H1 (cell line): ENCODE measurements at regions not wholly inside any gene's neighbourhood (a gene's known extent, or its start where the extent isn't known, plus 50 kb on each side); places are given as distances from the start of the nearest gene placed in this dataset.

Source experiments
- BACH1 ChIP-seq: IDR thresholded peaks from 2 replicates; pipeline ENCODE4 v1.6.1; 2012; ENCODE audit warnings: low read length, improper control_type of control experiment
- CBX5 ChIP-seq: fragments of 300-800, 300-1000 bp; sonication (generic); IDR thresholded peaks from 2 replicates; pipeline ENCODE4 v1.7.1; 2016; ENCODE audit warnings: antibody characterized with exemption, low read length, low read depth
- CBX8 ChIP-seq: fragments of 300-800, 300-1000 bp; sonication (generic); IDR thresholded peaks from 2 replicates; pipeline ENCODE4 v1.7.1; 2016; ENCODE audit warnings: low read depth, low read length, borderline replicate concordance
- PHF8 ChIP-seq: fragments of 200-600 bp; sonication (generic); conservative IDR thresholded peaks from 2 replicates; pipeline ENCODE4 v1.7.1; 2012; ENCODE audit warnings: low read depth, mild to moderate bottlenecking, inconsistent platforms, low read length, moderate library complexity
- RAD21 ChIP-seq, 2 experiments: IDR thresholded peaks in 1 of 2; conservative IDR thresholded peaks in 1 of 2; 2 replicates each; pipeline ENCODE4 v1.6.1; 2011; ENCODE audit warnings: low read depth in 2 of 2, low read length in 2 of 2, improper control_type of control experiment in 1 of 2, inconsistent platforms in 1 of 2, mild to moderate bottlenecking in 1 of 2, moderate library complexity in 1 of 2
- SP2 ChIP-seq: IDR thresholded peaks from 2 replicates; pipeline ENCODE4 v1.6.1; 2012; ENCODE audit warnings: mild to moderate bottlenecking, low read length, inconsistent platforms
- TEAD4 ChIP-seq: IDR thresholded peaks from 2 replicates; pipeline ENCODE4 v1.6.1; 2012; ENCODE audit warnings: low read depth, low read length, inconsistent platforms, mixed read lengths
- TF ChIP-seq, protein P1 (sequence below): fragments of 300-600 bp; sonication (generic); IDR thresholded peaks from 2 replicates; pipeline ENCODE4 v1.7.1; 2012; ENCODE audit warnings: low read length, moderate library complexity, mild to moderate bottlenecking, inconsistent platforms; ENCODE audit not compliant: insufficient replicate concordance
- TF ChIP-seq, protein P2 (sequence below), 3 experiments: IDR thresholded peaks; 1 replicate in 2 of 3; 2 replicates in 1 of 3; pipeline versions ENCODE4 v1.5.1 to v1.6.1; 2011; ENCODE audit warnings: low read length in 3 of 3, mild to moderate bottlenecking in 3 of 3, inconsistent platforms in 2 of 3, low read depth in 1 of 3, moderate library complexity in 1 of 3; ENCODE audit not compliant: insufficient read depth in 1 of 3; ENCODE audit errors: control extremely low read depth in 1 of 3

DNA sequence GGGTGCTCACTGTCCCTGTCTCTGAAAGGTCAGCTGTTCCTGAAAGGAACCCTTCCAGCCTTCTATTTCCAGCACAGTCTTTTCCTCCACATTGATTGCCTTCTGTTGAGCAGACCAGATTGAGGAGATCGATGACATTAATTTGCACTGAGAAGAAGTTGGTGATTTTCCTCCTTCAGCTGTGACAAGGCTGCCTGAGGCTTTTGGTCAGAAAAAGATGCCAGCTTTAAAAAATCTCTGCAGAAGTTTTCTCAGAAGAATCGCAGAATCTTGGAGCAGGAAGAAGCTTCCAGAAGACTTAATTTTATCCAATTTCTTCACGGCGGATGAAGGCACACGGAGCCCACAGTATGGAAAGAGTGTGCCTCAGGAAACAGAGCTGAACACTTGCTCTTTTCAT lies 112.8 kb downstream of the FAM43A start (continued):
- TF ChIP-seq, protein P1, sequence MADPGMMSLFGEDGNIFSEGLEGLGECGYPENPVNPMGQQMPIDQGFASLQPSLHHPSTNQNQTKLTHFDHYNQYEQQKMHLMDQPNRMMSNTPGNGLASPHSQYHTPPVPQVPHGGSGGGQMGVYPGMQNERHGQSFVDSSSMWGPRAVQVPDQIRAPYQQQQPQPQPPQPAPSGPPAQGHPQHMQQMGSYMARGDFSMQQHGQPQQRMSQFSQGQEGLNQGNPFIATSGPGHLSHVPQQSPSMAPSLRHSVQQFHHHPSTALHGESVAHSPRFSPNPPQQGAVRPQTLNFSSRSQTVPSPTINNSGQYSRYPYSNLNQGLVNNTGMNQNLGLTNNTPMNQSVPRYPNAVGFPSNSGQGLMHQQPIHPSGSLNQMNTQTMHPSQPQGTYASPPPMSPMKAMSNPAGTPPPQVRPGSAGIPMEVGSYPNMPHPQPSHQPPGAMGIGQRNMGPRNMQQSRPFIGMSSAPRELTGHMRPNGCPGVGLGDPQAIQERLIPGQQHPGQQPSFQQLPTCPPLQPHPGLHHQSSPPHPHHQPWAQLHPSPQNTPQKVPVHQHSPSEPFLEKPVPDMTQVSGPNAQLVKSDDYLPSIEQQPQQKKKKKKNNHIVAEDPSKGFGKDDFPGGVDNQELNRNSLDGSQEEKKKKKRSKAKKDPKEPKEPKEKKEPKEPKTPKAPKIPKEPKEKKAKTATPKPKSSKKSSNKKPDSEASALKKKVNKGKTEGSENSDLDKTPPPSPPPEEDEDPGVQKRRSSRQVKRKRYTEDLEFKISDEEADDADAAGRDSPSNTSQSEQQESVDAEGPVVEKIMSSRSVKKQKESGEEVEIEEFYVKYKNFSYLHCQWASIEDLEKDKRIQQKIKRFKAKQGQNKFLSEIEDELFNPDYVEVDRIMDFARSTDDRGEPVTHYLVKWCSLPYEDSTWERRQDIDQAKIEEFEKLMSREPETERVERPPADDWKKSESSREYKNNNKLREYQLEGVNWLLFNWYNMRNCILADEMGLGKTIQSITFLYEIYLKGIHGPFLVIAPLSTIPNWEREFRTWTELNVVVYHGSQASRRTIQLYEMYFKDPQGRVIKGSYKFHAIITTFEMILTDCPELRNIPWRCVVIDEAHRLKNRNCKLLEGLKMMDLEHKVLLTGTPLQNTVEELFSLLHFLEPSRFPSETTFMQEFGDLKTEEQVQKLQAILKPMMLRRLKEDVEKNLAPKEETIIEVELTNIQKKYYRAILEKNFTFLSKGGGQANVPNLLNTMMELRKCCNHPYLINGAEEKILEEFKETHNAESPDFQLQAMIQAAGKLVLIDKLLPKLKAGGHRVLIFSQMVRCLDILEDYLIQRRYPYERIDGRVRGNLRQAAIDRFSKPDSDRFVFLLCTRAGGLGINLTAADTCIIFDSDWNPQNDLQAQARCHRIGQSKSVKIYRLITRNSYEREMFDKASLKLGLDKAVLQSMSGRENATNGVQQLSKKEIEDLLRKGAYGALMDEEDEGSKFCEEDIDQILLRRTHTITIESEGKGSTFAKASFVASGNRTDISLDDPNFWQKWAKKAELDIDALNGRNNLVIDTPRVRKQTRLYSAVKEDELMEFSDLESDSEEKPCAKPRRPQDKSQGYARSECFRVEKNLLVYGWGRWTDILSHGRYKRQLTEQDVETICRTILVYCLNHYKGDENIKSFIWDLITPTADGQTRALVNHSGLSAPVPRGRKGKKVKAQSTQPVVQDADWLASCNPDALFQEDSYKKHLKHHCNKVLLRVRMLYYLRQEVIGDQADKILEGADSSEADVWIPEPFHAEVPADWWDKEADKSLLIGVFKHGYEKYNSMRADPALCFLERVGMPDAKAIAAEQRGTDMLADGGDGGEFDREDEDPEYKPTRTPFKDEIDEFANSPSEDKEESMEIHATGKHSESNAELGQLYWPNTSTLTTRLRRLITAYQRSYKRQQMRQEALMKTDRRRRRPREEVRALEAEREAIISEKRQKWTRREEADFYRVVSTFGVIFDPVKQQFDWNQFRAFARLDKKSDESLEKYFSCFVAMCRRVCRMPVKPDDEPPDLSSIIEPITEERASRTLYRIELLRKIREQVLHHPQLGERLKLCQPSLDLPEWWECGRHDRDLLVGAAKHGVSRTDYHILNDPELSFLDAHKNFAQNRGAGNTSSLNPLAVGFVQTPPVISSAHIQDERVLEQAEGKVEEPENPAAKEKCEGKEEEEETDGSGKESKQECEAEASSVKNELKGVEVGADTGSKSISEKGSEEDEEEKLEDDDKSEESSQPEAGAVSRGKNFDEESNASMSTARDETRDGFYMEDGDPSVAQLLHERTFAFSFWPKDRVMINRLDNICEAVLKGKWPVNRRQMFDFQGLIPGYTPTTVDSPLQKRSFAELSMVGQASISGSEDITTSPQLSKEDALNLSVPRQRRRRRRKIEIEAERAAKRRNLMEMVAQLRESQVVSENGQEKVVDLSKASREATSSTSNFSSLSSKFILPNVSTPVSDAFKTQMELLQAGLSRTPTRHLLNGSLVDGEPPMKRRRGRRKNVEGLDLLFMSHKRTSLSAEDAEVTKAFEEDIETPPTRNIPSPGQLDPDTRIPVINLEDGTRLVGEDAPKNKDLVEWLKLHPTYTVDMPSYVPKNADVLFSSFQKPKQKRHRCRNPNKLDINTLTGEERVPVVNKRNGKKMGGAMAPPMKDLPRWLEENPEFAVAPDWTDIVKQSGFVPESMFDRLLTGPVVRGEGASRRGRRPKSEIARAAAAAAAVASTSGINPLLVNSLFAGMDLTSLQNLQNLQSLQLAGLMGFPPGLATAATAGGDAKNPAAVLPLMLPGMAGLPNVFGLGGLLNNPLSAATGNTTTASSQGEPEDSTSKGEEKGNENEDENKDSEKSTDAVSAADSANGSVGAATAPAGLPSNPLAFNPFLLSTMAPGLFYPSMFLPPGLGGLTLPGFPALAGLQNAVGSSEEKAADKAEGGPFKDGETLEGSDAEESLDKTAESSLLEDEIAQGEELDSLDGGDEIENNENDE: no peak
- TF ChIP-seq BACH1 (no peak), SP2 (no peak), TEAD4 (no peak), CBX5 (no peak), CBX8 (no peak), PHF8 (no peak), RAD21 (IDR thresholded peaks at IDR 0.05 in 1 of 2, conservative IDR thresholded peaks at IDR 0.05 in 1 of 2; ENCODE audit: low read depth in 2 of 2, low read length in 2 of 2) (no peak)
- TF ChIP-seq, protein P2, sequence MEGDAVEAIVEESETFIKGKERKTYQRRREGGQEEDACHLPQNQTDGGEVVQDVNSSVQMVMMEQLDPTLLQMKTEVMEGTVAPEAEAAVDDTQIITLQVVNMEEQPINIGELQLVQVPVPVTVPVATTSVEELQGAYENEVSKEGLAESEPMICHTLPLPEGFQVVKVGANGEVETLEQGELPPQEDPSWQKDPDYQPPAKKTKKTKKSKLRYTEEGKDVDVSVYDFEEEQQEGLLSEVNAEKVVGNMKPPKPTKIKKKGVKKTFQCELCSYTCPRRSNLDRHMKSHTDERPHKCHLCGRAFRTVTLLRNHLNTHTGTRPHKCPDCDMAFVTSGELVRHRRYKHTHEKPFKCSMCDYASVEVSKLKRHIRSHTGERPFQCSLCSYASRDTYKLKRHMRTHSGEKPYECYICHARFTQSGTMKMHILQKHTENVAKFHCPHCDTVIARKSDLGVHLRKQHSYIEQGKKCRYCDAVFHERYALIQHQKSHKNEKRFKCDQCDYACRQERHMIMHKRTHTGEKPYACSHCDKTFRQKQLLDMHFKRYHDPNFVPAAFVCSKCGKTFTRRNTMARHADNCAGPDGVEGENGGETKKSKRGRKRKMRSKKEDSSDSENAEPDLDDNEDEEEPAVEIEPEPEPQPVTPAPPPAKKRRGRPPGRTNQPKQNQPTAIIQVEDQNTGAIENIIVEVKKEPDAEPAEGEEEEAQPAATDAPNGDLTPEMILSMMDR (IDR thresholded peaks at IDR 0.05; ENCODE audit: control extremely low read depth in 1 of 3, insufficient read depth in 1 of 3, low read depth in 1 of 3, low read length in 3 of 3): no peak
